Tongue (tissue), 1 donor: ENCODE measurements at regions not wholly inside any gene's neighbourhood (a gene's known extent, or its start where the extent isn't known, plus 50 kb on each side); places are given as distances from the start of the nearest gene placed in this dataset.

ENCODE experiments used
- DNase-seq: peaks from one replicate; pipeline ENCODE4 v3.0.0-alpha.2; 2015

DNA sequence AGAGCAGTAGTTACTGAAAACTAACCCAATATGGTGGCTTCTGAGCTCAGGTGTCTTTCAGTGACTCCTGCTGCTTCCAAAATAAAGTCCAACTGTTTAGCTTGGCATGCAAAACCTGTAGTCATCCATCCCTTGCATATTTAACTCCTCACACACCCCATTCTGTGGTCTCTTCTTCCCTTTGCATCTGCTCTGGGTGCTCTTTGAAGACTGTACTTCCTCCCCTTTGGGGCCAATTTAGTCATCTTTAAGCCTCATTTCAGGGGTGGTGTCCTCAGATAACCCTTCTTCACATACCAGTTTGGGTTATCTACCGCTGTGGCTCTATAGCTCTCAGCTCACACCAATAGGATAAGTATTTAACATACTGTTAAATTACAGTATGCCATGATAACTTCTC, 209.9 kb upstream of the DMRT1 start:
- DNase-seq: no peak

DNA sequence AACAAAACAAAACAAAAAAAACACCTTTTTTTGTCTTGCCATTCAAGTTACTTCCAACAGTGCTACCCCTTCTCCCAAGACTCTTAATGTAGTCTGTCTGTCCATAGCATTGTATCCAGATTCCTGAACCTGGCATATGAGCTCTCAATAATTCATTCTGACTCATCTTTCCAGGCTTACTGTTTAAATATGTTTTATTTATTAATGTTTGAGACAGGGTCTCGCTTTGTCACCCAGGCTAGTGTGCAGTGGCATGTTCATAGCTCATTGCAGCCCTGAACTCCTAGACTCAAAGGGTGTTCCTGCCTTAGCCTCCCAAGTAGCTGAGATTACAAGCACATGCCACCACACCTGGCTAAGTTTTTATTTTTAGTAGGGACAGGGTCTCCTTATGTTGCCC, 208.0 kb upstream of the DMRT1 start:
- no peak for DNase-seq

DNA sequence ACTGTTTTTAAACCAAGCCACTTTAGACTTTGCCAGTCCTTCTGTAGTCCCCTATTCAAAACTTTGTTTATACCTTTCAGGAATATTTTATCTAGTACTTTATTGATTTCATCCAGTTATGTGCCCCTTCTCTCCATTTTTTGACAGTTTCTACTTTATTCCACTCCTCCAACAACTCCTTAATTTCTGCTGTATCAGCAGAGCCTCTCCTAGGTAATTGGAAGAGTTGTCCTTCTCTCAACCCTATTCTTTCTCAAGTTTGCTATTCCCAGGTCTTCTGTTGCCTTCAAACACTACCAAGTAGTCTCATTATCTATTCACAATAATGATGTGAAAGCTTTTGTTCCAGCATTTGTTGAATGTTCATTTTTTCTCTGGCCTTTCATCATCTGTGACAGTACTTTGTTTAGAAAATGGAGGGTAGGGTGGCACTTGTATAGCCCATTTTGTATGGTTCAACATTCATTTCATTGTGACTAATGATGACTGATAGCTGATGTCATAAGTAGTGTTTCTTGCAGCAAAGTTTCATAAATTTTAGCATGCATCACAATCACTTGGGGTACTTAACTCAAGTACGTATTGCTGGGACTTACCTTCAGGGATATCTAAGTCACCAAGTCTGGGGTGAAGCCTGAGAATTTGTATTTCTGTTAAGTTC, 204.4 kb upstream of the DMRT1 start:
- DNase-seq: no peak

DNA sequence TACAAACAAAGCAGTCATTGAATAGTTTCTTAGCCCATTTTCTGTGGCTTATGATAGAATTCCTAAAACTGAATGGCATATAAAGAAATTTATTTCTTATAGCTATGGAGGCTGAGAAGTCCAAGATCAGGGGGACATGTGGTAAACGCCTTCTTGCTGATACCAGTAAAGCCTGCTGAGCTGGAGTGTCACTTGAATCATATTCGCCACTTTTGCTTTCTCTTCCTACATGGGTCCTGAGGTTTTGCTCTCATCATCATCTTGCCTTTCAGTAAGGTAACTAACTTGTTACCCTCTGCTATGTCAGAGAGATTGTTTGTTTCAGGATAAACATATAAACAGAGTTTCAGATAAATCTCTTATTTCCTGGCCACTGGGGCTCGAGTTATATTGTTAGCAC, 203.3 kb upstream of the DMRT1 start:
- DNase-seq: no peak

DNA sequence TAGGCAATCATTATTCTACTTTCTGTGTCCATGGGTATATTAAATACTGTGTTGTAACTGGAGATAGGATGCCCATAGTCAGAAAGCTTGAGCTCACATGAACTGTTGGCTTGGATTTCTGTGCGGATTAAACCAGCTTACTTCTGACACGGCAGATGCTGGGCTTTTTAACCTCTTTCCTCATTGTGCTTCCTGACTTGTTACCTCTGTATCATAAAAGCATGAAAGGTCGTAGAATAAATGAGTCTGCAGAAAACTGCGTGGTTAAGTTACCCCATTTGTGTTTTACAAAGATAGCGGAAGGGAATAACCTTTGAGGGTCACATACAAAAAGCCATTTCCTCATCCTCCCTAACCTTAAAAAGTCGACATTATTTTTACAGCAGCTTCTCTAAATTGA, 199.5 kb upstream of the DMRT1 start:
- peak; percentile 75 for DNase-seq

DNA sequence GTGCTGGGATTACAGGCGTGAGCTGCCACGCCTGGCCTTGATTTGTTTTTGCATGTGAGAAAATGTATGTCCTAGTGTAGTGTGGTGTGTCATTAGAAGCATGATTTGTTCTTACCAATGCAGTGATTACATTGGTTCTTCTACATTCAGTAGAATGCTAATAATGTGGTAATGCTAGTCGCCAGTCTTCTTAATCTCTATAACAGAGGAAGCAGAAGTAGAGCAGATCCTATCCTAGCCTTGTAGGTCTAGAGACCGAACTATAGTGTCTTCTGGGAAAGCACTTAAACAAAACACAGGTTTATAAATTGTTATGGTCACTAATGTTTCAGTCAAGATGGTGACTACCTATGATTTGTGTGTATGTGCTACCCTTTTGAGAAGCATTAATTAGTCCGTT, 197.5 kb upstream of the DMRT1 start:
- no peak for DNase-seq

DNA sequence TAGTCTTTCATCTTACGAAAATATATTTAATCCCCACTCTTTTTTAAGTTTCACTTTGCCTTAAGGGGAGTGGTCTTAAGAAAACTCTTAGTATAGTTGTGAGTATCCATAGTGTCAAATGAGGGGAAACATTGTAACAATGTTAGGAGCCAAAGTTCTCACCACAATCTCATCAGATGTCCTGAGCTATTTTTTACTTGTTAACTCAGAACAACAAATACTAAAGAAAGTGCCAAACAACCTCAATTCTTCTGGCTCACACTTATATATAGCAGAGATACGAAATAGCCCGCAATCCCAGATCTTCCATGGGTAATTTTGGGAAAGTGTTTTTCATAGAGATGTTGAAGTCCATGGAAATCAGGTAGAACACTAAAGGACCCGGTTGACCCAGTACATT, 194.0 kb upstream of the DMRT1 start:
- no peak for DNase-seq

DNA sequence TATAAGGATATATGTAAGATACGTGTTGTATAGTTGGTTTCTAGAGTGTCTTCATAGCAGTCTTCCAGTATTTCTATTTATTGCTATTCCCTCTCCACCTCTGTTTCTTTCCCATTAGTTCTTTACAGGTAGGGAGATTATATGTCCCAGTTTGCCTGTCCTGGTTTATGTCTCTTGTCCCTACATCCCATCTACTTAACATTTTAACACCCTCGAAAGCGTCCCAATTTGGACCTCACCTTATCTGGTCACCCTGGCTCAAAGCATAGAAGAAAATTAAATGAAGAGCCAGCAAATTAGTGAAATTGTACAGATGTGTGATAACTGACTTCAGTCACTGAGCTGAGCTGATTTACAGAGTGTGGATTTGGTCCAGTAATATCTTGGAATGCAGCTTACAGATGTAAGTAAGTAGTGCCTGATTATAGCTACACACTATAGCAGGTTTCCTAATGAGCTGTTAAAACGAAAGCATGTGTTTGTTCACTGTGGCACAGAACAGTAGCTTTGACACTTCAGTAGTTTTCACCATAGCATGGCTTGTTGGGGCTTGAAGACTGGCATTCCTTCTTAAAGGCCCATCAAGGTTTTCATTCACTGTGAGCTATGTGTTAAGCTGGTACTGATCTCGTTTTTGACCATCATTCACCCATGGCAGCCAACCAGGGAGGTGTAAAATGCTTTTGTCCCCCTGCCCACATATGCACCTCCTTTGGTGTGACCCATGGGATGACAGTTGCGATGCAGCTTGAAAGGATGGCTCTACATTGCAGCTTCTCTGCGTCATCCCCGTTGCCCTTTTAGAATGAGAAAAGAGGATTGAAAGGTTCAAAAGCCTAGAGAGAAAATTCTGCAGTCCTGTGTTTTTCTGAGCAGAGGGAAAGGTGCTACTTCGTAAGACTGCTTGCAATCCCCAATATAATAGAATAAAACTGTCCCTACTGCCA, 192.1 kb upstream of the DMRT1 start:
- no peak for DNase-seq

DNA sequence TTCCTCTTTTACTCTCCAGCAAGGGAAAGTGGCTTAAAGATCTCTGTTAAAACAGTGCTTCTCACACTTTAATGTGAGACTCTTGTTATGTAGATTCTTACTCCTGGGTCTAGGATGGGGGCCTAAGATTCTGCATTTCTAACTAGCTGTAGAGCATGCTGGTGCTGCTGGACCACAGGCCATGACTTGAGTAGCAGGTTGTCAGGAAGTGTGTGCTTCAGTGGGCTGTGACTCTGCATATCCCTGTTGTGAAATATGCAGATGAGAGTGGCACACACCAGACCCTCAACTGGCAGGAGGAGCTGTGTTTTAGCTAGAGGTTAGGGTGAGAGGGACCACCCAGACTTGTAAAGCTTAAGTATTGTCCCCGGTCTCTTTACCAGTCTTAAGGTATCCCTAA, 191.1 kb upstream of the DMRT1 start:
- DNase-seq: no peak

DNA sequence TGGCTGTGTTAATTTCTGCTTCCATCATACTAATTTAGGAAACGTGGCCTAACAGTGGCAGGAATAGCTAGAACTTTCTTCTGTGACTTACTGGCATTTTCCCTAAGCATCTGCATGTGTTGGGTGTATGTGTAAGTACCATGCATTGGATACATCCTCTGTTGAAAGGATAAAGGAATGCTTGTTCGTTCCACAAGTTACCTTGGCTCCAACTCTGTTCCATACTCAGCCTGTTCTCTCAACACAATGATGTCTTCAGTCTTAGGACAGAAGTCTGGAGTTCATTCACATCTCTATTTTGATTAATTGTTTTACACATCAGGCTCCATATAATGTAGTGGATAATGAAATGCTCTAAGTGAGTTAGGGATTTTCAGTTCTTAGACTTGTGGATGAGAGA, 190.1 kb upstream of the DMRT1 start:
- DNase-seq: no peak

DNA sequence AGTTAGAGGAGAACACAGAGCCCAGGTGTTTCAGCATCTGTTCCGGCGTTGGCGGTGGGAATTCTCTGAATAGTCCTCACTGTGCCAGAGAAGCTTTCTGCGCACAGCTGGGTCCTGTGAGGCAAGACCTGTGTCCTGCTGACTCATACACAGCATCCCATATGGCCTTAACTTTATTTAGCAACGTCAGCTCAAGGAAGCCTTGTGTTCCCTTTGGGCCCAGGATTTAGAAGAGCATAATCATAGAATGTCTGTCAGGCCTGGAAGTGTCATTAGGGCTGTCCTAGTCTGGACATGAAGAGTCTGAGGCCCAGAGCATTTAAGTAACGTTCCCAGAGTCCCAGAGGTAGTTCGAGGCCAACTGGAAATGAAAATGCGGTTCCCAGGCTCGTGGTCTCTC, 188.6 kb upstream of the DMRT1 start:
- peak; percentile 83 for DNase-seq

DNA sequence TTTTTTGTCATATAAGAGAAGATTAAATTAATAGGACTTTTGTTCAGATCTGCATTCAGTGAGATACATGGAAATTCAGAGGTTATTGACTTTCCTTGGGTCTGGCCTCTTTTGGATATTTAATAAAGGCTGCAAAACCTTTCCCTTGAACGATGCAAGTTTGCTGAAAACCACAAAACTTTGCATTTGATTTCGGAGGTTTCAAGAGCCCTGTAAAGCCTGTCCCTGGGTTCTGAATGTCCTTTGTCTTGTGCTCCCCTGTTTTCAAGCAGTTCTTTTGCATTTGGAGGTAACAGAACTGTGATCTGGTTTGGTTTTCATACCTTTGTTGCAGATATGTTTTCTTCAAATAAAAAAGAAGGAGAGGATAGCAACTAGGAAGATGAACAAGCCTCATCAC, 188.1 kb upstream of the DMRT1 start:
- no peak for DNase-seq

DNA sequence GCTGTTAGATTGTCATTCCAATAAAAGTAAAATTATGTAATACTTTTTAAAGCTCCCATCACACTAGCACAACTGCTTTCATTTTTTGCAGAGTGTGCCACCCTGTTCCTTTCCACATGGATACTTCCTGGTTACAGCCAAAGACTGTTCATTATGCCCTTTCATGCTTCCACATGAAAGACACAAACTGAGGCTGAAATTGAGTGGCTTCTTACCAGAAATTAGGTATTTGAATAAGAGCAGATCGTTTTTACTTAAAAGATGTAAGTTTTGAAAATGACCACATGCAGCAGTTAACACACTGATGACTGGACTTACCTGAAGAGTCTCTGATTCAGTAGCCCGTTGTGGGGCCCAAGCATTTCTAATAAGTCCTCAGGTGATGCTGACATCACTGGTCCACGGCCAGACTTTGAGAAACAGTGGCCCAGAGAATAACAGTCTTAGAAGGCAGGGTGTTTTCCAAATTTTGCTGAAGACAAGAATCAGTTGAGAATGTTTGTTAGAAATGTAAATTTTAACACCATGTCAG, 187.6 kb upstream of the DMRT1 start:
- DNase-seq: no peak

DNA sequence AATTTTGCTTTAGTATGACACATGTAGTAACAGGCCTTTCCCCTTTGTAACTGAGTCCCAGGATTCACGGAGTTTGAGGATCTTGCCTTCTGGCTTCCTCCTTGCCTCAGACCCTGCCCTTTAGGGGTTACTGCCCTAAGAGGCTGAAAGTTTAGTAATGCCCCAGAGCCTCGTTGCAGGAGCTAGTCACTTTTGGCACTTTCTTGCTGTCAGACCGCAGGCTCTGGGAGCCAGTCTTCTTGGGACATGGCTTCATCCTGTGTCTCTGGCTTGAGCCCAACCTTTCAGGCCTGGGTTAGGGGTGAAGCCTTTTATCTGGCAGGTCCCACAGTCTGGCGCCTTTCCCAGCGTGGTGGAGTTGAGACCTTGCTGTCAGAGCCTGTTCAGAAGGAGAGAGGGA, 185.6 kb upstream of the DMRT1 start:
- no peak for DNase-seq

DNA sequence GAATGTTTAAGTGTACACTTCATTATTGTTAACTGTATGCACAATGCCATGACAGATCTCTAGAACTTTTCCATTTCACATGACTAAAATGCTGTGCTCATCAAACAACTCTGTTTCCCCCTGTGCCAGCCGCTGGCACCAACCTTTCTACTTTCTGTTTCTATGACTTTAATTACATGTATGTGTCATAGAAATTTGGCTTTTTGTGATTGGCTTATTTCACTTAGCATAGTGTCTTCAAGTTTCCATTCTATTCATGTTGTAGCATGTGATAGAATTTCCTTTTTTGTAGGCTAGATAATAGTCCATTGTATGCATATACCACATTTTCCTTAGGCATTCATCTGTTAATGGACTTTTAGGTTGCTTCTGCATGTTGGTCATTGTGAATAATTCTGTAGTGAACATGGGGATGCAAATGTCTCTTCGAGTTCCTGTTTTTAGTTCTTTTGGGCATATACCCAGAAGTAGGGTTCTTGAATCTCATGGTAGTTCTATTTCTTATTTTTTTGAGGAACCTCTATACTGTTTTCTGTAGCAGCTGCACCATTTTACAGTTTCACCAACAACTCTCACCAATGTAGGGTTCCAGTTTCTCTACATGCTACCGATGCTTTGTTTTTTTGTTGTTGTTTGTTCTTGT, 184.4 kb upstream of the DMRT1 start:
- no peak for DNase-seq

DNA sequence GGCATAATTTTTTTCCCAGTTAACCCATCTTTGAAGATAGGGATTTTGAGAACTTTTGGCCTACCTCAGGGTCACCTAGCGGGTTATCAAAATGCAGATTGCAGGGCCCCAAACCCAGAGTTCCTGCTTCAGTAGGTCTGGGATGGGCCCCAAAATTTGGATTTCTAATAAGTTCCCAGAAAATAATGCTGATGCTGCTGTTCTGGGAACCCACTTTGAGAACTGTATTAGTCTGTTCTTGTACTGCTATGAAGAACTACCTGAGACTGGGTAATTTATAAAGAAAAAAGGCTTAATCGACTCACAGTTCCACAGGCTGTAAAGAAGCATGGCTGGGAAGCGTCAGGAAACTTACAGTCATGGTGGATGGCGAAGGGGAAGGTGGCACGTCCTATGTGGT, 182.2 kb upstream of the DMRT1 start:
- DNase-seq: no peak

DNA sequence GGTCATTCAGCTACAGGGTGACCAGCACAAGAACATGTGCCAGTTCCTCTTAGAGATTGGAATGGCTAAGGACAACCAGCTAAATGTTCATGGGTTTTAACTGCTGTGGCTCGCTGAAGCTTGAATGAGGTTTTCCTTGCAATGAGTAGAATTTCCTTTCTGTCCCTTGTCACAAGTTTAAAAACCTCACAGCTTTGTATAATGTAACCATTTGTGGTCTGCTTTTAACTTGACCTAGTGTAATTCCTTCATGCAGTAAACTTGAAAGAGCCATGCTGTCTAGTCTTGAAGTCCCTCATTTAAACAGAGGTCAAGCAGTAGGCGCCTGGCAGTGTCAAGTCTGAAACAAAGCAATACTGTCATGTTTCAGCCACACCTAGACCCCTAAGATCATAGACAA, 181.3 kb upstream of the DMRT1 start:
- no peak for DNase-seq

DNA sequence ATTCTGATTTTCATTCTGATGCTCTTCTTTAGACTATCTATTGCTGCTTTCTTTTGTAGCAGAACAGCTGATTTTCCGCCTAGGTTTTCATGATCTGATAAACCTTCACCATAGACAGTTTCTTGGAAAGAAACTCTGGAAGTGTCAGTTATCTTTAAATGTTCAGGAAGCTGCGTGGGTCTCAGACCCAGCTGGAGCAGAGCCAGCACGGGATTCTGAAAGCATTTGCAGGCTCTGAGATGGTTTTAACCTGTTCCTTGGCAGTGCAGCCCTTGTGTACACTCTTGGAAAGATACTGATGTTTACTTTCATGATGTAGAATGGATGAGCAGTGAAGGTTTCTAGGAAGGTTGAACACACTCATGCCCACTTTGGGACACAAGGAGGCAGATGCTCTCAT, 178.0 kb upstream of the DMRT1 start:
- DNase-seq: no peak

DNA sequence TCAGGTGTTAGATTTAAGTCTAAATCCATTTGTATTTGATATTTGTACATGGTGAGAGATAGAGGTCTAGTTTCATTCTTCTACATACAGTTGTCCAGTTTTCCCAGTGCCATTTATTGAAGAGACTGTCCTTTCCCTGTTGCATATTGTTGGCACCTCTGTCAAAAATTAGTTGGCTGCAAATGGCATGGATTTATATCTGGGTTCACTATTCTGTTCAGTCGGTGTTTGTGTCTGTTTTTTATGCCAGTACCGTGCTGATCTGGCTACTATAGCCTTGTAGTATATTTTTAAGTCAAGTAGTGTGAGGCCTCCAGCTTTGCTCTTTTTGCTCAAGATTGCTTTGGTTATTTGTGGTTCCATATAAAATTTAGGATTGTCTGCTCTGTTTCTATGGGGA, 176.2 kb upstream of the DMRT1 start:
- no peak for DNase-seq

DNA sequence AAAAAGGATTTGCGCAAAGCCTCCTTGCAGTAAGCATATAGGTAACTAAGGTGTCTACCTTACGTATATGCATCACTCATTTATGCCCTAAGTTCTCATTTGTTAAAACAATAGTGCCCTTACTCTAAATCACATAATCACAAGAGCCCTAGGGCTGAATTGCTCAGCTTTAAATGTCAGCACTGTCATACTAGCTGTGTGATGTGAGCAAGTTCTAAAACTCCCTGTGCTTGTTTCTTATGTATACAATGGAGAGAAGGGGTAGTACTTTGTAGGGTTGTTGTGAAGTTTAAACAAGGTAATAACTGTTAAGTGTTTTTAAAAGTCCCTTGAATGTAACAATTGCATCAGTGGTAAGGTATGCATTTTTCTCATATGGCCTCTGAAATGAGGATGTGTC, 169.5 kb upstream of the DMRT1 start:
- DNase-seq: no peak

DNA sequence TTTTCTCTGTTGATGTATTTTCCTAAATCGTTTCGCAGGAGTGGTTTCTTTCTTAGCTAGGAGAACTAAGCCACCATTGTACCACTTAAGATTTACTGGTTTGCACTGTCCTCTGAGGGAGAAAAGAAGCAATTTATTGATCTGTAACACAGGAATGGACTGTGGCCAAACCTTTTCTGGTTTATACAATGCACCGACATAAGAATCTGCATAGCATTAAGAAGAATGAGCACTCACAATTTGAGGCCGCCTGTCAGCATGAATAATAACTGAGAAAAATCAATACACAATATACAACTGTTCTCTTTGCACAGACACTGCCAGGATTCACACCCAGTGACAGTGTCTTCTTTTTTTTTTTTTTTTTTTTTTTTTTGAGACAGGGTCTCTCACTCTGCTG, 168.6 kb upstream of the DMRT1 start:
- DNase-seq: no peak

DNA sequence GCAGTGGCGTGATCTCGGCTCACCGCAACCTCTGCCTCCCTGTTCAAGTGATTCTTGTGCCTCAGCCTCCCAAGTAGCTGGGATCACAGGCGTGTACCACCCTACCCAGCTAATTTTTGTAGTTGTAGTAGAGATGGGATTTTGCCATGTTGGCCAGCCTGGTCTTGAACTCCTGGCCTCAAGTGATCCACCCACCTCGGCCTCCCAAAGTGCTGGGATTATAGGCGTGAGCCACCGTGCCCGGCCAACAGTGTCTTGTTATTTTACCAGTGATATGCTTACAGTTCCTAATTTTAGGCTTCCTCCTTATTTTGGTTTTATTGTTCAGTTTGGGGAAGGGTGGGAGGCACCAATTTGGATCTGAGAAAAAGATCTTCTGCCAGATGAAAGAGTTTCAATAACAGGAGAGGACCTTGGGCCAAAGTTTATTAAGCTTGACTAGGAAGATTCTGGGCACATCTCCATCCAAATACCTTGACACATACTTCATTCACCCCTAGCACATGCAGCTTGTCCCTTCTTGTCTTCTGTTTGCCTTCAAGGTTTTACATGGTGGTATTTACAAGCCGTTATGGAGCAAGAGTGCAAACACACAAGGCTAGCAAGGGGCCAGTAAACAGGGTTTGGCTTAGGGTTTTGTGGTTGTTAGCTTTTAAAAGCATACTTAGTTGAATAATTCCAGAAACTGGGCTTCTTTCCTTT, 168.1 kb upstream of the DMRT1 start:
- peak; percentile 37 for DNase-seq
